GM12878 (cell line): ENCODE measurements at regions not wholly inside any gene's neighbourhood (a gene's known extent, or its start where the extent isn't known, plus 50 kb on each side); places are given as distances from the start of the nearest gene placed in this dataset.

Experiments used
- CTCF ChIP-seq, 3 experiments: IDR thresholded peaks in 2 of 3; conservative IDR thresholded peaks in 1 of 3; 2 replicates each; pipeline ENCODE4 v1.5.1; 2011; ENCODE audit warnings: low read depth in 3 of 3, low read length in 3 of 3, mild to moderate bottlenecking in 3 of 3, control low read depth in 2 of 3, moderate library complexity in 2 of 3, inconsistent platforms in 1 of 3, mixed read lengths in 1 of 3; ENCODE audit not compliant: control insufficient read depth in 2 of 3, insufficient read depth in 1 of 3; ENCODE audit errors: extremely low read depth in 1 of 3
- KAT2A ChIP-seq: conservative IDR thresholded peaks from 2 replicates; pipeline ENCODE4 v1.6.1; 2011; ENCODE audit warnings: low read depth, low read length; ENCODE audit not compliant: control insufficient read depth
- POU2F2 ChIP-seq: IDR thresholded peaks from 3 replicates; pipeline ENCODE4 v1.6.1; 2011; ENCODE audit warnings: low read depth, mild to moderate bottlenecking, low read length, borderline replicate concordance
- RAD21 ChIP-seq: IDR thresholded peaks from 2 replicates; pipeline ENCODE4 v1.6.1; 2011; ENCODE audit warnings: mild to moderate bottlenecking, low read depth, low read length, moderate library complexity; ENCODE audit not compliant: insufficient read depth
- RFX5 ChIP-seq: IDR thresholded peaks from 2 replicates; pipeline ENCODE4 v1.6.1; 2011; ENCODE audit warnings: low read depth, low read length, improper control_type of control experiment
- ZNF274 ChIP-seq: IDR thresholded peaks from one replicate; pipeline ENCODE4 v1.8.0; 2011; ENCODE audit not compliant: insufficient read length, insufficient read depth
- TF ChIP-seq, protein P1 (sequence below): IDR thresholded peaks from 2 replicates; pipeline ENCODE4 v1.6.1; 2012; ENCODE audit warnings: low read depth, low read length, improper control_type of control experiment

- no peak for TF ChIP-seq CTCF (IDR thresholded peaks at IDR 0.05 in 2 of 3, conservative IDR thresholded peaks at IDR 0.05 in 1 of 3; ENCODE audit: control insufficient read depth in 2 of 3, extremely low read depth in 1 of 3, insufficient read depth in 1 of 3, low read depth in 3 of 3, low read length in 3 of 3)
- no peak for TF ChIP-seq RAD21
- no peak for TF ChIP-seq RFX5
- TF ChIP-seq, protein P1, sequence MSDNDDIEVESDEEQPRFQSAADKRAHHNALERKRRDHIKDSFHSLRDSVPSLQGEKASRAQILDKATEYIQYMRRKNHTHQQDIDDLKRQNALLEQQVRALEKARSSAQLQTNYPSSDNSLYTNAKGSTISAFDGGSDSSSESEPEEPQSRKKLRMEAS = no peak
- TF ChIP-seq KAT2A = no peak
- no peak for TF ChIP-seq POU2F2
- no peak for TF ChIP-seq ZNF274
Measured at GRCh38 chr5:32494827-32495226, 50.3 kb upstream of the ZFR start.
